ENCODE measurements at regions not wholly inside any gene's neighbourhood (a gene's known extent, or its start where the extent isn't known, plus 50 kb on each side); places are given as distances from the start of the nearest gene placed in this dataset.

DNA sequence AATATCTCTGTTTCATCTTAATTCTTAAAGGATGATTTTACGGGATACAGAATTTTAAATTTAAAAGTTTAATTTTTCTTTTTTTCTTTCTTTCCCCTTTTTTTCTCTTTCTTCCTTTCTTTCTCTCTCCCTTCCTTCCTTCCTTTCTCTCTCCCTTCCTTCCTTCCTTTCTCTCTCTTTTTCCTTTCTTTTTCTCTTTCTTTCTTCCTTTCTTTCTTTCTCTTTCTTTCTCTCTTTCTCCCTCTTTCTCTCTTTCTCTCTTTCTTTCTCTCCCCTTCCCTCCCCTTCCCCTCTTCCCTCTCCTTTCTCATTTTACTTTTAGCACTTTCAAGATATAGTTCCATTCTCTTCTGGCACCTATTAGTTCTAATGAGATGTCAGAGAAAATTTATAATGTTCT, 61.4 kb upstream of the ADRB2 start:
- H3K27ac ChIP-seq: no peak overlapping the region
- no peak overlapping the region for H2AFZ ChIP-seq (ENCODE audit: low read depth)
- H3K9ac ChIP-seq: no peak overlapping the region
- peaks cover 57% of the 10 kb centered on the region for H3K4me1 ChIP-seq (ENCODE audit: low read depth, poor library complexity, severe bottlenecking)
- H3K79me2 ChIP-seq (ENCODE audit: insufficient read depth, low read depth): no peaks in the 10 kb centered on the region
- no peak for TF ChIP-seq CTCF (conservative IDR thresholded peaks at IDR 0.05; ENCODE audit: low read depth, low read length)
- no peak overlapping the region for H3K4me3 ChIP-seq (IDR thresholded peaks at IDR 0.05; ENCODE audit: insufficient read depth, low read depth, low read length)
- no peak overlapping the region for H3K4me2 ChIP-seq
- no peaks in the 10 kb centered on the region for H4K20me1 ChIP-seq (ENCODE audit: insufficient read depth)
- H3K36me3 ChIP-seq (ENCODE audit: insufficient read depth): no peaks in the 10 kb centered on the region
- no peaks in the 10 kb centered on the region for H3K27me3 ChIP-seq (ENCODE audit: insufficient read depth, low read depth)

GRCh38 chr5:148768806-148769415, 57.5 kb upstream of the ADRB2 start:
- H3K4me3 ChIP-seq (IDR thresholded peaks at IDR 0.05; ENCODE audit: insufficient read depth, low read depth, low read length): no peak overlapping the region
- H3K27ac ChIP-seq: no peak overlapping the region
- no peaks in the 10 kb centered on the region for H3K27me3 ChIP-seq (ENCODE audit: insufficient read depth, low read depth)
- TF ChIP-seq CTCF (conservative IDR thresholded peaks at IDR 0.05; ENCODE audit: low read depth, low read length): no peak
- H3K79me2 ChIP-seq (ENCODE audit: insufficient read depth, low read depth): no peaks in the 10 kb centered on the region
- H3K4me2 ChIP-seq: no peak overlapping the region
- no peak overlapping the region for H2AFZ ChIP-seq (ENCODE audit: low read depth)
- H3K36me3 ChIP-seq (ENCODE audit: insufficient read depth): no peaks in the 10 kb centered on the region
- peaks cover 19% of the 10 kb centered on the region for H3K4me1 ChIP-seq (ENCODE audit: low read depth, poor library complexity, severe bottlenecking)
- H3K9ac ChIP-seq: no peak overlapping the region
- H4K20me1 ChIP-seq (ENCODE audit: insufficient read depth): no peaks in the 10 kb centered on the region

- Histone ChIP-seq H3K79me2 (ENCODE audit: insufficient read depth, low read depth) (no peaks in the 10 kb centered on the region), H3K27me3 (ENCODE audit: insufficient read depth, low read depth) (no peaks in the 10 kb centered on the region), H3K4me2 (no peak overlapping the region), H2AFZ (ENCODE audit: low read depth) (no peak overlapping the region), H3K9ac (no peak overlapping the region), H3K4me3 (IDR thresholded peaks at IDR 0.05; ENCODE audit: insufficient read depth, low read depth, low read length) (no peak overlapping the region), H3K36me3 (ENCODE audit: insufficient read depth) (no peaks in the 10 kb centered on the region), H4K20me1 (ENCODE audit: insufficient read depth) (no peaks in the 10 kb centered on the region), H3K4me1 (ENCODE audit: low read depth, poor library complexity, severe bottlenecking) (peaks cover 18% of the 10 kb centered on the region), H3K27ac (no peak overlapping the region)
- no peak for TF ChIP-seq CTCF (conservative IDR thresholded peaks at IDR 0.05; ENCODE audit: low read depth, low read length)
Measured at GRCh38 chr5:148769941-148770340, 56.5 kb upstream of the ADRB2 start.

GRCh38 chr5:148774313-148774712, 52.1 kb upstream of the ADRB2 start:
- Histone ChIP-seq H3K4me3 (IDR thresholded peaks at IDR 0.05; ENCODE audit: insufficient read depth, low read depth, low read length) (no peak overlapping the region), H3K27me3 (ENCODE audit: insufficient read depth, low read depth) (no peaks in the 10 kb centered on the region), H3K4me1 (ENCODE audit: low read depth, poor library complexity, severe bottlenecking) (no peaks in the 10 kb centered on the region), H3K9ac (no peak overlapping the region), H2AFZ (ENCODE audit: low read depth) (no peak overlapping the region), H3K4me2 (no peak overlapping the region), H3K79me2 (ENCODE audit: insufficient read depth, low read depth) (no peaks in the 10 kb centered on the region), H3K27ac (no peak overlapping the region), H4K20me1 (ENCODE audit: insufficient read depth) (no peaks in the 10 kb centered on the region), H3K36me3 (ENCODE audit: insufficient read depth) (no peaks in the 10 kb centered on the region)
- TF ChIP-seq CTCF (conservative IDR thresholded peaks at IDR 0.05; ENCODE audit: low read depth, low read length): no peak
